ENCODE measurements at regions not wholly inside any gene's neighbourhood (a gene's known extent, or its start where the extent isn't known, plus 50 kb on each side); places are given as distances from the start of the nearest gene placed in this dataset.

DNA sequence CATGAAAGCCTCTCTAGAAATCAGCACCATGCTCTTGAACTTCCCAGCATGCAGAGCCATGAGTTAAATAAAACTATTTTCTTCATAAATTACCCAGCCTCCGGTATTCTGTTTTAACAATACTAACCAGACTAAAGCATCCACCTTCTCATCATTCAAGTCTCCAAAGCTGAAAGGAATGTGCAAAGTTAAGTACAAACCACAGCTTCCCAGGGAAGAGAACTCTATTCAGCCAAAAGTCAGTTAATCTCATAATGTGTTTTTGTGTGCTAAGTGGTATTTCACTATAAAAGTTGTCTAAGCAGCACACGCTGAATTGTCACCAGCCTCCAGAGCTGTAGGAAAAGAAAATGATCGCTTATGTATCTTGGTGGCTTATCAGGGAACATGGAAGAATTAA is 135.5 kb upstream of the KCNH8 start (continued):
- TF ChIP-seq, protein P1, sequence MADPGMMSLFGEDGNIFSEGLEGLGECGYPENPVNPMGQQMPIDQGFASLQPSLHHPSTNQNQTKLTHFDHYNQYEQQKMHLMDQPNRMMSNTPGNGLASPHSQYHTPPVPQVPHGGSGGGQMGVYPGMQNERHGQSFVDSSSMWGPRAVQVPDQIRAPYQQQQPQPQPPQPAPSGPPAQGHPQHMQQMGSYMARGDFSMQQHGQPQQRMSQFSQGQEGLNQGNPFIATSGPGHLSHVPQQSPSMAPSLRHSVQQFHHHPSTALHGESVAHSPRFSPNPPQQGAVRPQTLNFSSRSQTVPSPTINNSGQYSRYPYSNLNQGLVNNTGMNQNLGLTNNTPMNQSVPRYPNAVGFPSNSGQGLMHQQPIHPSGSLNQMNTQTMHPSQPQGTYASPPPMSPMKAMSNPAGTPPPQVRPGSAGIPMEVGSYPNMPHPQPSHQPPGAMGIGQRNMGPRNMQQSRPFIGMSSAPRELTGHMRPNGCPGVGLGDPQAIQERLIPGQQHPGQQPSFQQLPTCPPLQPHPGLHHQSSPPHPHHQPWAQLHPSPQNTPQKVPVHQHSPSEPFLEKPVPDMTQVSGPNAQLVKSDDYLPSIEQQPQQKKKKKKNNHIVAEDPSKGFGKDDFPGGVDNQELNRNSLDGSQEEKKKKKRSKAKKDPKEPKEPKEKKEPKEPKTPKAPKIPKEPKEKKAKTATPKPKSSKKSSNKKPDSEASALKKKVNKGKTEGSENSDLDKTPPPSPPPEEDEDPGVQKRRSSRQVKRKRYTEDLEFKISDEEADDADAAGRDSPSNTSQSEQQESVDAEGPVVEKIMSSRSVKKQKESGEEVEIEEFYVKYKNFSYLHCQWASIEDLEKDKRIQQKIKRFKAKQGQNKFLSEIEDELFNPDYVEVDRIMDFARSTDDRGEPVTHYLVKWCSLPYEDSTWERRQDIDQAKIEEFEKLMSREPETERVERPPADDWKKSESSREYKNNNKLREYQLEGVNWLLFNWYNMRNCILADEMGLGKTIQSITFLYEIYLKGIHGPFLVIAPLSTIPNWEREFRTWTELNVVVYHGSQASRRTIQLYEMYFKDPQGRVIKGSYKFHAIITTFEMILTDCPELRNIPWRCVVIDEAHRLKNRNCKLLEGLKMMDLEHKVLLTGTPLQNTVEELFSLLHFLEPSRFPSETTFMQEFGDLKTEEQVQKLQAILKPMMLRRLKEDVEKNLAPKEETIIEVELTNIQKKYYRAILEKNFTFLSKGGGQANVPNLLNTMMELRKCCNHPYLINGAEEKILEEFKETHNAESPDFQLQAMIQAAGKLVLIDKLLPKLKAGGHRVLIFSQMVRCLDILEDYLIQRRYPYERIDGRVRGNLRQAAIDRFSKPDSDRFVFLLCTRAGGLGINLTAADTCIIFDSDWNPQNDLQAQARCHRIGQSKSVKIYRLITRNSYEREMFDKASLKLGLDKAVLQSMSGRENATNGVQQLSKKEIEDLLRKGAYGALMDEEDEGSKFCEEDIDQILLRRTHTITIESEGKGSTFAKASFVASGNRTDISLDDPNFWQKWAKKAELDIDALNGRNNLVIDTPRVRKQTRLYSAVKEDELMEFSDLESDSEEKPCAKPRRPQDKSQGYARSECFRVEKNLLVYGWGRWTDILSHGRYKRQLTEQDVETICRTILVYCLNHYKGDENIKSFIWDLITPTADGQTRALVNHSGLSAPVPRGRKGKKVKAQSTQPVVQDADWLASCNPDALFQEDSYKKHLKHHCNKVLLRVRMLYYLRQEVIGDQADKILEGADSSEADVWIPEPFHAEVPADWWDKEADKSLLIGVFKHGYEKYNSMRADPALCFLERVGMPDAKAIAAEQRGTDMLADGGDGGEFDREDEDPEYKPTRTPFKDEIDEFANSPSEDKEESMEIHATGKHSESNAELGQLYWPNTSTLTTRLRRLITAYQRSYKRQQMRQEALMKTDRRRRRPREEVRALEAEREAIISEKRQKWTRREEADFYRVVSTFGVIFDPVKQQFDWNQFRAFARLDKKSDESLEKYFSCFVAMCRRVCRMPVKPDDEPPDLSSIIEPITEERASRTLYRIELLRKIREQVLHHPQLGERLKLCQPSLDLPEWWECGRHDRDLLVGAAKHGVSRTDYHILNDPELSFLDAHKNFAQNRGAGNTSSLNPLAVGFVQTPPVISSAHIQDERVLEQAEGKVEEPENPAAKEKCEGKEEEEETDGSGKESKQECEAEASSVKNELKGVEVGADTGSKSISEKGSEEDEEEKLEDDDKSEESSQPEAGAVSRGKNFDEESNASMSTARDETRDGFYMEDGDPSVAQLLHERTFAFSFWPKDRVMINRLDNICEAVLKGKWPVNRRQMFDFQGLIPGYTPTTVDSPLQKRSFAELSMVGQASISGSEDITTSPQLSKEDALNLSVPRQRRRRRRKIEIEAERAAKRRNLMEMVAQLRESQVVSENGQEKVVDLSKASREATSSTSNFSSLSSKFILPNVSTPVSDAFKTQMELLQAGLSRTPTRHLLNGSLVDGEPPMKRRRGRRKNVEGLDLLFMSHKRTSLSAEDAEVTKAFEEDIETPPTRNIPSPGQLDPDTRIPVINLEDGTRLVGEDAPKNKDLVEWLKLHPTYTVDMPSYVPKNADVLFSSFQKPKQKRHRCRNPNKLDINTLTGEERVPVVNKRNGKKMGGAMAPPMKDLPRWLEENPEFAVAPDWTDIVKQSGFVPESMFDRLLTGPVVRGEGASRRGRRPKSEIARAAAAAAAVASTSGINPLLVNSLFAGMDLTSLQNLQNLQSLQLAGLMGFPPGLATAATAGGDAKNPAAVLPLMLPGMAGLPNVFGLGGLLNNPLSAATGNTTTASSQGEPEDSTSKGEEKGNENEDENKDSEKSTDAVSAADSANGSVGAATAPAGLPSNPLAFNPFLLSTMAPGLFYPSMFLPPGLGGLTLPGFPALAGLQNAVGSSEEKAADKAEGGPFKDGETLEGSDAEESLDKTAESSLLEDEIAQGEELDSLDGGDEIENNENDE (IDR thresholded peaks at IDR 0.05; ENCODE audit: insufficient replicate concordance, low read length) = no peak

Data from H1 (cell line).